CD14-positive monocyte (primary cell): ENCODE measurements at regions not wholly inside any gene's neighbourhood (a gene's known extent, or its start where the extent isn't known, plus 50 kb on each side); places are given as distances from the start of the nearest gene placed in this dataset.

ENCODE experiments used
- DNase-seq, 3 donors: peaks; one replicate each; pipeline ENCODE4 v3.0.0-alpha.2; 2011 to 2022
- H2AFZ ChIP-seq: 2 replicates; pipeline ENCODE4 v1.6.0; 2012; ENCODE audit warnings: mild to moderate bottlenecking, low read depth, low read length, inconsistent platforms; ENCODE audit not compliant: insufficient read depth, poor library complexity, severe bottlenecking
- H3K27ac ChIP-seq, 2 donors: 1 replicate in 1 of 2; 2 replicates in 1 of 2; pipeline ENCODE4 v1.5.1; 2012 to 2013; ENCODE audit warnings: low read length in 2 of 2, control low read depth in 1 of 2, inconsistent platforms in 1 of 2, low read depth in 1 of 2, mild to moderate bottlenecking in 1 of 2
- H3K27me3 ChIP-seq, 2 donors: one replicate each; pipeline versions ENCODE4 v1.6.0 to v1.6.1; 2011 to 2013; ENCODE audit warnings: low read length in 2 of 2; ENCODE audit not compliant: control insufficient read depth in 2 of 2, insufficient read depth in 2 of 2
- H3K36me3 ChIP-seq, 2 donors: replicated peaks in 1 of 2; 1 replicate in 1 of 2; 2 replicates in 1 of 2; pipeline versions ENCODE4 v1.5.1 to v1.6.1; 2012 to 2013; ENCODE audit warnings: low read length in 2 of 2, control low read depth in 1 of 2, inconsistent platforms in 1 of 2, mild to moderate bottlenecking in 1 of 2; ENCODE audit not compliant: insufficient read depth in 2 of 2, control insufficient read depth in 1 of 2
- H3K4me1 ChIP-seq, 2 donors: 1 replicate in 1 of 2; 2 replicates in 1 of 2; pipeline versions ENCODE4 v1.5.1 to v1.6.1; 2012 to 2013; ENCODE audit warnings: low read length in 2 of 2, control low read depth in 1 of 2, inconsistent platforms in 1 of 2, mild to moderate bottlenecking in 1 of 2, moderate library complexity in 1 of 2; ENCODE audit not compliant: insufficient read depth in 2 of 2, control insufficient read depth in 1 of 2
- H3K4me2 ChIP-seq: replicated peaks from 2 replicates; pipeline ENCODE3; 2012; ENCODE audit warnings: low read length, moderate library complexity, mild to moderate bottlenecking; ENCODE audit not compliant: poor library complexity, severe bottlenecking; ENCODE audit errors: extremely low read depth
- H3K4me3 ChIP-seq, 3 experiments: fragments of 200-600 bp in 1 of 3; sonication (generic) in 1 of 3; replicated peaks in 1 of 3; 1 replicate in 2 of 3; 2 replicates in 1 of 3; pipeline ENCODE4 v1.5.1; 2011 to 2013; ENCODE audit warnings: low read length in 3 of 3, mild to moderate bottlenecking in 3 of 3, control low read depth in 2 of 3, low read depth in 2 of 3, inconsistent platforms in 1 of 3, moderate library complexity in 1 of 3
- H3K79me2 ChIP-seq: 2 replicates; pipeline ENCODE4 v1.6.0; 2012; ENCODE audit warnings: mild to moderate bottlenecking, control low read depth, inconsistent platforms, low read length, moderate library complexity; ENCODE audit not compliant: insufficient read depth
- H3K9ac ChIP-seq: 2 replicates; pipeline ENCODE4 v1.6.0; 2017; ENCODE audit warnings: low read length, mild to moderate bottlenecking; ENCODE audit not compliant: insufficient read depth, poor library complexity, severe bottlenecking
- H3K9me3 ChIP-seq, 2 donors: replicated peaks in 1 of 2; 1 replicate in 1 of 2; 2 replicates in 1 of 2; pipeline versions ENCODE4 v1.5.1 to v1.6.1; 2012 to 2013; ENCODE audit warnings: low read length in 2 of 2, control low read depth in 1 of 2; ENCODE audit not compliant: control insufficient read depth in 1 of 2, insufficient read depth in 1 of 2
- H4K20me1 ChIP-seq: 2 replicates; pipeline ENCODE4 v1.6.0; 2012; ENCODE audit warnings: mild to moderate bottlenecking, low read length, control low read depth, moderate library complexity; ENCODE audit not compliant: insufficient read depth
- H3K27ac Mint-ChIP-seq, 7 donors: one replicate each; pipeline ENCODE4 v1.8.0; 2020; ENCODE audit warnings: mild to moderate bottlenecking in 7 of 7, mixed read lengths in 7 of 7, moderate library complexity in 6 of 7, inconsistent platforms in 2 of 7
- H3K27me3 Mint-ChIP-seq, 3 donors: one replicate each; pipeline ENCODE4 v1.8.0; 2021 to 2022; ENCODE audit warnings: low read depth in 3 of 3, mild to moderate bottlenecking in 3 of 3, mixed read lengths in 3 of 3, moderate library complexity in 3 of 3, inconsistent platforms in 1 of 3
- H3K36me3 Mint-ChIP-seq, 2 donors: one replicate each; pipeline ENCODE4 v1.8.0; 2020; ENCODE audit warnings: mixed read lengths in 2 of 2, inconsistent platforms in 1 of 2, mild to moderate bottlenecking in 1 of 2
- H3K4me1 Mint-ChIP-seq: one replicate; pipeline ENCODE4 v1.8.0; 2020; ENCODE audit warnings: mild to moderate bottlenecking, mixed read lengths
- H3K4me3 Mint-ChIP-seq, 2 donors: one replicate each; pipeline ENCODE4 v1.8.0; 2020; ENCODE audit warnings: mild to moderate bottlenecking in 2 of 2, mixed read lengths in 2 of 2, moderate library complexity in 1 of 2
- H3K9me3 Mint-ChIP-seq, 7 donors: one replicate each; pipeline ENCODE4 v1.8.0; 2020 to 2022; ENCODE audit warnings: mixed read lengths in 7 of 7, mild to moderate bottlenecking in 6 of 7, moderate library complexity in 6 of 7, inconsistent platforms in 2 of 7
- WGBS: methylation state at CpG from one replicate; pipeline ENCODE4 v1.1.5; 2013; ENCODE audit warnings: missing lambda C conversion rate; ENCODE audit not compliant: insufficient coverage; 5-methylcytosine and 5-hydroxymethylcytosine counted together
- intact Hi-C, 2 donors: fragments of 100-400 bp; cut with micrococcal nuclease; formaldehyde crosslinking; loops; one replicate each; pipeline versions ENCODE4 v1.15.0 to v1.15.1; 2023
- TF ChIP-seq, protein P1 (sequence below): fragments of 200-600 bp; IDR thresholded peaks from one replicate; pipeline ENCODE4 v1.8.0; 2022; ENCODE audit warnings: antibody characterized with exemption, mild to moderate bottlenecking

DNA sequence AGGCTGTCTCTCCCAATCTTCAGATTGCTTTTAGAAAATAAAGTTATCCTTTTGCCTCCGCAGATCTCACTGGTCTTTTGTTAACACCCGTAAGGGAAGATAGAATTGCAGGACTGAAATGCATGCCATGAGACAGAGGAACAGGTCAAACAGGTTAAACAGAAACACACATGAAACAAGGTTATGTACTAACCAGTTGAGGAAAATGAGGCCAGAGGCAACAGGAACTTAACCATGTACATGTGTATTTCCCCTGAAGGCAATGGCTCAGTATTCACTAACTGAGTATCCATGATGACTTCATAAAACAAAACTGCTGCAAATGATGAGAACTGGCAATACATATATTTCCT lies 169.1 kb upstream of the NSMCE3 start:
- TF ChIP-seq, protein P1, sequence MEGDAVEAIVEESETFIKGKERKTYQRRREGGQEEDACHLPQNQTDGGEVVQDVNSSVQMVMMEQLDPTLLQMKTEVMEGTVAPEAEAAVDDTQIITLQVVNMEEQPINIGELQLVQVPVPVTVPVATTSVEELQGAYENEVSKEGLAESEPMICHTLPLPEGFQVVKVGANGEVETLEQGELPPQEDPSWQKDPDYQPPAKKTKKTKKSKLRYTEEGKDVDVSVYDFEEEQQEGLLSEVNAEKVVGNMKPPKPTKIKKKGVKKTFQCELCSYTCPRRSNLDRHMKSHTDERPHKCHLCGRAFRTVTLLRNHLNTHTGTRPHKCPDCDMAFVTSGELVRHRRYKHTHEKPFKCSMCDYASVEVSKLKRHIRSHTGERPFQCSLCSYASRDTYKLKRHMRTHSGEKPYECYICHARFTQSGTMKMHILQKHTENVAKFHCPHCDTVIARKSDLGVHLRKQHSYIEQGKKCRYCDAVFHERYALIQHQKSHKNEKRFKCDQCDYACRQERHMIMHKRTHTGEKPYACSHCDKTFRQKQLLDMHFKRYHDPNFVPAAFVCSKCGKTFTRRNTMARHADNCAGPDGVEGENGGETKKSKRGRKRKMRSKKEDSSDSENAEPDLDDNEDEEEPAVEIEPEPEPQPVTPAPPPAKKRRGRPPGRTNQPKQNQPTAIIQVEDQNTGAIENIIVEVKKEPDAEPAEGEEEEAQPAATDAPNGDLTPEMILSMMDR, result no peak
- Histone ChIP-seq H3K27me3 (no peaks in the 10 kb centered on the region), H3K9me3 (peaks cover 4 to 15% of the 10 kb centered on the region in 2 donors), H3K4me3 (no peak overlapping the region), H3K36me3 (no peaks in the 10 kb centered on the region), H3K79me2 (no peaks in the 10 kb centered on the region), H3K27ac (no peak overlapping the region), H3K9ac (no peak overlapping the region), H4K20me1 (no peaks in the 10 kb centered on the region), H3K4me2 (no peak overlapping the region), H3K4me1 (no peaks in the 10 kb centered on the region), H2AFZ (no peak overlapping the region)
- H3K4me1 Mint-ChIP-seq, result no peaks in the 10 kb centered on the region
- peaks cover 0 to 3% (median 2%) of the 10 kb centered on the region in 3 donors for H3K27me3 Mint-ChIP-seq
- H3K9me3 Mint-ChIP-seq, result peaks cover 3 to 21% (median 10%) of the 10 kb centered on the region in 7 donors
- no peak overlapping the region for H3K27ac Mint-ChIP-seq
- H3K36me3 Mint-ChIP-seq, result no peaks in the 10 kb centered on the region
- H3K4me3 Mint-ChIP-seq, result no peak overlapping the region
- WGBS, result 80% methylated on average over 1 of the region's 2 CpGs
- intact Hi-C loops, result no loop called here
- no peak for DNase-seq

DNA sequence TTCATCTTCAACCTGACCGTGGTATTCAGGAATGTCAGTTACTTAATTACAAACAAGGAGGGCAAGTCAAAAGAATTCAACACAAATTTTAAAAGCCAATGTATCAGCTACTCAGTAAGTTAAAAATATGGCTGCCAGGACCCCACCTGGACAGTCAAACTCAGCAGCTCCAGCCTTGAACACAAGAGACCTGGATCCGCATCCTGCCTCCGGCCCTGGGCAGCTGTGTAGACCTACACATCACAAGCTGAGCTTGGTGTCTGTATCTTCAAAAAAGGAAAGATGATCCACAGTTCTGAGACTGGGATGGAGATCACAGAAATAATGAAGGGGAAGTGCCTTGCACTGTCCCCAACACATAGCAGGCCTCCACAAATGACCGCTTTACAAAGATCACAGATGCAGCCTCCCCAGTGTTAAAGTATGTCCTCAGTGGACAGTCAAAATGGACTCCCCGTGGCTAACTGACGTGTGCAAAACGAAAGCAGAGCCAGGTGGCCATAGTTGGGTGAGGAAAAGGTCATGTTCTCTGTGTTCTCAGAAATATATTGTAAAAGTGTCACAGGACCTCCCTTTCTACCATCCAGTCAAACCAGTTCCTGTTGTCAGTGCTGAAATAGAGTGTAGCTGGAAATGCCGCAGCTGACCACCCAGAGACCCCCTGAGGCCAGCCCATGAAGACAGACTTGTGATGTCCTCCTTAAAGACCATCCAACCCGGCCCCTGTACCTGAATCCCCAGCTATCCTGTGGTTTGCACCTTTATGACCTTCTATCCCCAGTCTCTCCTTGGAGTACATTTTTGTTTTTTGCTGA lies 168.5 kb upstream of the NSMCE3 start:
- Histone ChIP-seq H3K27ac (no peak overlapping the region), H3K9ac (no peak overlapping the region), H3K4me3 (no peak overlapping the region), H3K9me3 (peaks cover 3 to 11% of the 10 kb centered on the region in 2 donors), H3K27me3 (no peaks in the 10 kb centered on the region), H3K79me2 (no peaks in the 10 kb centered on the region), H3K4me2 (no peak overlapping the region), H3K36me3 (no peaks in the 10 kb centered on the region), H4K20me1 (no peaks in the 10 kb centered on the region), H2AFZ (no peak overlapping the region), H3K4me1 (no peaks in the 10 kb centered on the region)
- no peaks in the 10 kb centered on the region for H3K36me3 Mint-ChIP-seq
- no peak overlapping the region for H3K4me3 Mint-ChIP-seq
- no peak overlapping the region for H3K27ac Mint-ChIP-seq
- peaks cover 3 to 20% (median 9%) of the 10 kb centered on the region in 7 donors for H3K9me3 Mint-ChIP-seq
- TF ChIP-seq, protein P1, result no peak
- peaks cover 0 to 2% (median 0%) of the 10 kb centered on the region in 3 donors for H3K27me3 Mint-ChIP-seq
- WGBS, result 82% methylated on average over 7 of the region's 9 CpGs
- DNase-seq, result no peak
- intact Hi-C loops, result no loop called here
- no peaks in the 10 kb centered on the region for H3K4me1 Mint-ChIP-seq
